CD14-positive monocyte (primary cell): ENCODE measurements at regions not wholly inside any gene's neighbourhood (a gene's known extent, or its start where the extent isn't known, plus 50 kb on each side); places are given as distances from the start of the nearest gene placed in this dataset.

Experiments used
- DNase-seq, 3 donors: peaks; one replicate each; pipeline ENCODE4 v3.0.0-alpha.2; 2011 to 2022
- H2AFZ ChIP-seq: 2 replicates; pipeline ENCODE4 v1.6.0; 2012; ENCODE audit warnings: mild to moderate bottlenecking, low read depth, low read length, inconsistent platforms; ENCODE audit not compliant: insufficient read depth, poor library complexity, severe bottlenecking
- H3K27ac ChIP-seq, 2 donors: 1 replicate in 1 of 2; 2 replicates in 1 of 2; pipeline ENCODE4 v1.5.1; 2012 to 2013; ENCODE audit warnings: low read length in 2 of 2, control low read depth in 1 of 2, inconsistent platforms in 1 of 2, low read depth in 1 of 2, mild to moderate bottlenecking in 1 of 2
- H3K27me3 ChIP-seq, 2 donors: one replicate each; pipeline versions ENCODE4 v1.6.0 to v1.6.1; 2011 to 2013; ENCODE audit warnings: low read length in 2 of 2; ENCODE audit not compliant: control insufficient read depth in 2 of 2, insufficient read depth in 2 of 2
- H3K36me3 ChIP-seq, 2 donors: replicated peaks in 1 of 2; 1 replicate in 1 of 2; 2 replicates in 1 of 2; pipeline versions ENCODE4 v1.5.1 to v1.6.1; 2012 to 2013; ENCODE audit warnings: low read length in 2 of 2, control low read depth in 1 of 2, inconsistent platforms in 1 of 2, mild to moderate bottlenecking in 1 of 2; ENCODE audit not compliant: insufficient read depth in 2 of 2, control insufficient read depth in 1 of 2
- H3K4me1 ChIP-seq, 2 donors: 1 replicate in 1 of 2; 2 replicates in 1 of 2; pipeline versions ENCODE4 v1.5.1 to v1.6.1; 2012 to 2013; ENCODE audit warnings: low read length in 2 of 2, control low read depth in 1 of 2, inconsistent platforms in 1 of 2, mild to moderate bottlenecking in 1 of 2, moderate library complexity in 1 of 2; ENCODE audit not compliant: insufficient read depth in 2 of 2, control insufficient read depth in 1 of 2
- H3K4me2 ChIP-seq: replicated peaks from 2 replicates; pipeline ENCODE3; 2012; ENCODE audit warnings: low read length, moderate library complexity, mild to moderate bottlenecking; ENCODE audit not compliant: poor library complexity, severe bottlenecking; ENCODE audit errors: extremely low read depth
- H3K4me3 ChIP-seq, 3 experiments: fragments of 200-600 bp in 1 of 3; sonication (generic) in 1 of 3; replicated peaks in 1 of 3; 1 replicate in 2 of 3; 2 replicates in 1 of 3; pipeline ENCODE4 v1.5.1; 2011 to 2013; ENCODE audit warnings: low read length in 3 of 3, mild to moderate bottlenecking in 3 of 3, control low read depth in 2 of 3, low read depth in 2 of 3, inconsistent platforms in 1 of 3, moderate library complexity in 1 of 3
- H3K79me2 ChIP-seq: 2 replicates; pipeline ENCODE4 v1.6.0; 2012; ENCODE audit warnings: mild to moderate bottlenecking, control low read depth, inconsistent platforms, low read length, moderate library complexity; ENCODE audit not compliant: insufficient read depth
- H3K9ac ChIP-seq: 2 replicates; pipeline ENCODE4 v1.6.0; 2017; ENCODE audit warnings: low read length, mild to moderate bottlenecking; ENCODE audit not compliant: insufficient read depth, poor library complexity, severe bottlenecking
- H3K9me3 ChIP-seq, 2 donors: replicated peaks in 1 of 2; 1 replicate in 1 of 2; 2 replicates in 1 of 2; pipeline versions ENCODE4 v1.5.1 to v1.6.1; 2012 to 2013; ENCODE audit warnings: low read length in 2 of 2, control low read depth in 1 of 2; ENCODE audit not compliant: control insufficient read depth in 1 of 2, insufficient read depth in 1 of 2
- H4K20me1 ChIP-seq: 2 replicates; pipeline ENCODE4 v1.6.0; 2012; ENCODE audit warnings: mild to moderate bottlenecking, low read length, control low read depth, moderate library complexity; ENCODE audit not compliant: insufficient read depth
- H3K27ac Mint-ChIP-seq, 7 donors: one replicate each; pipeline ENCODE4 v1.8.0; 2020; ENCODE audit warnings: mild to moderate bottlenecking in 7 of 7, mixed read lengths in 7 of 7, moderate library complexity in 6 of 7, inconsistent platforms in 2 of 7
- H3K27me3 Mint-ChIP-seq, 3 donors: one replicate each; pipeline ENCODE4 v1.8.0; 2021 to 2022; ENCODE audit warnings: low read depth in 3 of 3, mild to moderate bottlenecking in 3 of 3, mixed read lengths in 3 of 3, moderate library complexity in 3 of 3, inconsistent platforms in 1 of 3
- H3K36me3 Mint-ChIP-seq, 2 donors: one replicate each; pipeline ENCODE4 v1.8.0; 2020; ENCODE audit warnings: mixed read lengths in 2 of 2, inconsistent platforms in 1 of 2, mild to moderate bottlenecking in 1 of 2
- H3K4me1 Mint-ChIP-seq: one replicate; pipeline ENCODE4 v1.8.0; 2020; ENCODE audit warnings: mild to moderate bottlenecking, mixed read lengths
- H3K4me3 Mint-ChIP-seq, 2 donors: one replicate each; pipeline ENCODE4 v1.8.0; 2020; ENCODE audit warnings: mild to moderate bottlenecking in 2 of 2, mixed read lengths in 2 of 2, moderate library complexity in 1 of 2
- H3K9me3 Mint-ChIP-seq, 7 donors: one replicate each; pipeline ENCODE4 v1.8.0; 2020 to 2022; ENCODE audit warnings: mixed read lengths in 7 of 7, mild to moderate bottlenecking in 6 of 7, moderate library complexity in 6 of 7, inconsistent platforms in 2 of 7
- WGBS: methylation state at CpG from one replicate; pipeline ENCODE4 v1.1.5; 2013; ENCODE audit warnings: missing lambda C conversion rate; ENCODE audit not compliant: insufficient coverage; 5-methylcytosine and 5-hydroxymethylcytosine counted together
- intact Hi-C, 2 donors: fragments of 100-400 bp; cut with micrococcal nuclease; formaldehyde crosslinking; loops; one replicate each; pipeline versions ENCODE4 v1.15.0 to v1.15.1; 2023
- TF ChIP-seq, protein P1 (sequence below): fragments of 200-600 bp; IDR thresholded peaks from one replicate; pipeline ENCODE4 v1.8.0; 2022; ENCODE audit warnings: antibody characterized with exemption, mild to moderate bottlenecking

DNA sequence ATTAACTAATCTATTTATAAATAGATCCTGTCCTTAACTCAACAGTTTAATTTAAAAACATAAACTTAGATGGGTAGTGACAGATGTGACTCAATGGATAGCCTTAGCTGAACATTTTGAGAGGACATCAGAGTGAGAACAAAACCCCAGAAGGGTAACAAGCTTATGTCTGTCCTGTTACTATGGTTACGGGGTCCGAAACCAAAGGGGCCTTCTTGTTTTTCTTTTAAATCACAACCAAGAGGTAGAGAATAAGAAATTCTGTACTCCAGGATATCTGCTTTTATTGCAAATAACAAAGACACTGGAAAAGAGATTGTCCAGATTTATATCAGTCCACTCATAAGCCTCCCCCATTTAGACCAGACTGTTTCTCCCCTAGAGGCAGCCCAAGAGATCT lies 612.1 kb downstream of the MTRR start:
- Mint-ChIP-seq H3K27ac (no peak overlapping the region), H3K27me3 (no peaks in the 10 kb centered on the region), H3K4me1 (no peaks in the 10 kb centered on the region), H3K4me3 (no peak overlapping the region), H3K36me3 (no peaks in the 10 kb centered on the region), H3K9me3 (peaks cover 6 to 23% (median 19%) of the 10 kb centered on the region in 7 donors)
- Histone ChIP-seq H3K27me3 (no peaks in the 10 kb centered on the region), H3K4me1 (no peaks in the 10 kb centered on the region), H3K4me2 (no peak overlapping the region), H2AFZ (no peak overlapping the region), H3K36me3 (no peaks in the 10 kb centered on the region), H3K9me3 (peaks cover 13 to 19% of the 10 kb centered on the region in 2 donors), H4K20me1 (no peaks in the 10 kb centered on the region), H3K9ac (no peak overlapping the region), H3K4me3 (no peak overlapping the region), H3K79me2 (no peaks in the 10 kb centered on the region), H3K27ac (no peak overlapping the region)
- TF ChIP-seq, protein P1, sequence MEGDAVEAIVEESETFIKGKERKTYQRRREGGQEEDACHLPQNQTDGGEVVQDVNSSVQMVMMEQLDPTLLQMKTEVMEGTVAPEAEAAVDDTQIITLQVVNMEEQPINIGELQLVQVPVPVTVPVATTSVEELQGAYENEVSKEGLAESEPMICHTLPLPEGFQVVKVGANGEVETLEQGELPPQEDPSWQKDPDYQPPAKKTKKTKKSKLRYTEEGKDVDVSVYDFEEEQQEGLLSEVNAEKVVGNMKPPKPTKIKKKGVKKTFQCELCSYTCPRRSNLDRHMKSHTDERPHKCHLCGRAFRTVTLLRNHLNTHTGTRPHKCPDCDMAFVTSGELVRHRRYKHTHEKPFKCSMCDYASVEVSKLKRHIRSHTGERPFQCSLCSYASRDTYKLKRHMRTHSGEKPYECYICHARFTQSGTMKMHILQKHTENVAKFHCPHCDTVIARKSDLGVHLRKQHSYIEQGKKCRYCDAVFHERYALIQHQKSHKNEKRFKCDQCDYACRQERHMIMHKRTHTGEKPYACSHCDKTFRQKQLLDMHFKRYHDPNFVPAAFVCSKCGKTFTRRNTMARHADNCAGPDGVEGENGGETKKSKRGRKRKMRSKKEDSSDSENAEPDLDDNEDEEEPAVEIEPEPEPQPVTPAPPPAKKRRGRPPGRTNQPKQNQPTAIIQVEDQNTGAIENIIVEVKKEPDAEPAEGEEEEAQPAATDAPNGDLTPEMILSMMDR = no peak
- no CpG with 5 or more reads among the region's 2 CpGs for WGBS
- DNase-seq = no peak
- intact Hi-C loops = no loop called here

DNA sequence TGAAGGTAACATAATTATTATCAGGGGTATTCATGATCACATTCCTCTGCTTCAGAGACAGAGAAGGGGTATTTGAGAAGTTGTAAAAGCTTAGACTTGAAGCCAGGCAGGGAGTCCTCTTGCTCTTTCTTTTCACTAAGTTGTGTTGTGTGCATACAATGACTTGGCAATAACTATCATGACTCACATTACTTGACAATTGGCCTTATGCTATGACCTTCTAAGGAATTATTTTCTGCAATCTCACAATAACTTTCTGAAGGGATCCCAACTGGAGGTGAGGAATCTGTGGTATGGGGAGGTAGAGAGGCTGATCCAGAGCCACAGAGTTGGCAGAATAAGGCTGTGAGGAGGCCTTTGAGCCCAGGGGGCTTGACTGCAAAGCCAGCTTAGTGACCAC lies 622.3 kb downstream of the MTRR start:
- no peak overlapping the region for H3K4me3 ChIP-seq
- peaks cover 21 to 30% of the 10 kb centered on the region in 2 donors for H3K9me3 ChIP-seq
- H3K4me2 ChIP-seq = no peak overlapping the region
- intact Hi-C loops = no loop called here
- no peak overlapping the region for H3K27ac Mint-ChIP-seq
- no peak overlapping the region for H2AFZ ChIP-seq
- peaks cover 6 to 18% (median 15%) of the 10 kb centered on the region in 7 donors for H3K9me3 Mint-ChIP-seq
- no peaks in the 10 kb centered on the region for H3K36me3 ChIP-seq
- no peaks in the 10 kb centered on the region for H3K27me3 Mint-ChIP-seq
- no peaks in the 10 kb centered on the region for H3K27me3 ChIP-seq
- DNase-seq = no peak
- H3K27ac ChIP-seq = no peak overlapping the region
- TF ChIP-seq, protein P1 = no peak
- H3K4me1 Mint-ChIP-seq = peaks cover 3% of the 10 kb centered on the region
- H3K9ac ChIP-seq = no peak overlapping the region
- no peak overlapping the region for H3K4me3 Mint-ChIP-seq
- no peaks in the 10 kb centered on the region for H4K20me1 ChIP-seq
- H3K36me3 Mint-ChIP-seq = no peaks in the 10 kb centered on the region
- no peaks in the 10 kb centered on the region for H3K79me2 ChIP-seq
- no peaks in the 10 kb centered on the region for H3K4me1 ChIP-seq
